ENCODE measurements at regions not wholly inside any gene's neighbourhood (a gene's known extent, or its start where the extent isn't known, plus 50 kb on each side); places are given as distances from the start of the nearest gene placed in this dataset.

- H3K27ac ChIP-seq (ENCODE audit: insufficient read length, low read depth, low read length), result no peak overlapping the region
- no peak overlapping the region for H2BK15ac ChIP-seq (ENCODE audit: low read depth, low read length)
- H3K9me3 ChIP-seq (ENCODE audit: control insufficient read depth, low read depth, low read length), result no peaks in the 10 kb centered on the region
- no peak overlapping the region for H3T11ph ChIP-seq (ENCODE audit: low read length)
- no peak for DNase-seq
- no peak overlapping the region for H3K9ac ChIP-seq (ENCODE audit: extremely low read depth, insufficient read length, low read length)
- no peak overlapping the region for H4K91ac ChIP-seq (ENCODE audit: insufficient read length, low read depth, low read length)
- Mint-ChIP-seq H3K27me3 (ENCODE audit: low read depth) (no peaks in the 10 kb centered on the region), H3K4me3 (no peak overlapping the region), H3K9me3 (peaks cover 0 to 3% of the 10 kb centered on the region in 2 experiments; a peak in 1 of 5 replicates), H3K27ac (no peak overlapping the region), H3K4me1 (no peaks in the 10 kb centered on the region), H3K36me3 (ENCODE audit: insufficient read depth in 1 of 3, low read depth in 3 of 3) (peaks cover 0 to under 1% (median 0%) of the 10 kb centered on the region in 3 experiments; a peak in 1 of 7 replicates)
- H3K14ac ChIP-seq (ENCODE audit: insufficient read depth, low read length), result no peak overlapping the region
- no peak overlapping the region for H4K5ac ChIP-seq (ENCODE audit: insufficient read length, low read depth, low read length)
- no peak for TF ChIP-seq CTCF (conservative IDR thresholded peaks at IDR 0.05)
- H2BK12ac ChIP-seq (ENCODE audit: insufficient read length, low read depth, low read length), result no peak overlapping the region
- H2BK5ac ChIP-seq (ENCODE audit: insufficient read length, low read length), result no peak overlapping the region
- H3K23me2 ChIP-seq (ENCODE audit: insufficient read length, low read depth, low read length, poor library complexity, severe bottlenecking), result no peaks in the 10 kb centered on the region
- no peaks in the 10 kb centered on the region for H3K4me1 ChIP-seq (ENCODE audit: insufficient read depth, low read length)
- no peaks in the 10 kb centered on the region for H4K20me1 ChIP-seq (ENCODE audit: control insufficient read depth, insufficient read depth, insufficient read length)
- H3K4me2 ChIP-seq (ENCODE audit: insufficient read depth, insufficient read length, low read length), result no peak overlapping the region
- H3K18ac ChIP-seq (ENCODE audit: insufficient read length, low read depth, low read length), result no peak overlapping the region
- H2BK120ac ChIP-seq (ENCODE audit: low read depth, low read length, poor library complexity, severe bottlenecking), result no peak overlapping the region
- H3K79me2 ChIP-seq (ENCODE audit: insufficient read depth, low read length), result no peaks in the 10 kb centered on the region
- H3K56ac ChIP-seq (ENCODE audit: insufficient read length, low read depth, low read length), result no peak overlapping the region
- no peak overlapping the region for H3K4ac ChIP-seq (ENCODE audit: low read depth, low read length)
- no peaks in the 10 kb centered on the region for H3K79me1 ChIP-seq (ENCODE audit: insufficient read depth, low read depth, low read length, poor library complexity, severe bottlenecking)
- no peak overlapping the region for H2BK20ac ChIP-seq (ENCODE audit: low read depth, low read length, poor library complexity, severe bottlenecking)
- H3K27me3 ChIP-seq (ENCODE audit: insufficient read depth, low read length), result no peaks in the 10 kb centered on the region
- no peak overlapping the region for H2AK5ac ChIP-seq (ENCODE audit: insufficient read length, low read length)
- H2AFZ ChIP-seq (ENCODE audit: low read length), result no peak overlapping the region
- no peak overlapping the region for H3K23ac ChIP-seq (ENCODE audit: insufficient read length, low read depth, low read length)
- no CpG with 5 or more reads among the region's 2 CpGs for WGBS (ENCODE audit: extremely low coverage, insufficient read length, low lambda C conversion rate)
- H4K8ac ChIP-seq (replicated peaks; ENCODE audit: insufficient read length, low read depth, low read length), result no peak overlapping the region
These were observed 2030.7 kb upstream of the CDH9 start for GRCh38 chr5:29069104-29069402.

Measured in H9 (cell line).